ENCODE measurements at regions not wholly inside any gene's neighbourhood (a gene's known extent, or its start where the extent isn't known, plus 50 kb on each side); places are given as distances from the start of the nearest gene placed in this dataset.

DNA sequence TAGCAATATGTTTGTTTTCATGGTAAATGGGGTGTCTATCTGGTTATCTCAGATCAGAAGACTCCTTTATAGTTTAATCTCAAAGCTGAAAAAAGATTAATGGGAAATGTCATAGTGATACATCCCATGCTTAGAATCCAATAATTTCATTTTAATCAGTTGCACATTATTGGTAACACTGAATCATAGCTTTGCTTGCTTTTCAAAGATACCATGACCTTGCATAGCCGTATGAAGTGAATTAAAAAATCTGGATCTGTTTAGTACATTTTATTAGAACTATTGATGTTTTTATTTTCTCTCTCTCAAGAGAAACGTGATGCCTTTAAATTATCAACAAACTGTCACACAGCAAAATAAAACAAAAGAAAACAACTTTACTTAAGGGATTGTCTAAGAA, 506.7 kb upstream of the SGO1 start:
- TF ChIP-seq, protein P1, sequence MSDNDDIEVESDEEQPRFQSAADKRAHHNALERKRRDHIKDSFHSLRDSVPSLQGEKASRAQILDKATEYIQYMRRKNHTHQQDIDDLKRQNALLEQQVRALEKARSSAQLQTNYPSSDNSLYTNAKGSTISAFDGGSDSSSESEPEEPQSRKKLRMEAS (IDR thresholded peaks at IDR 0.05; ENCODE audit: low read depth, low read length), result no peak
- TF ChIP-seq POLR2A (IDR thresholded peaks at IDR 0.05; ENCODE audit: extremely low read depth, insufficient read length) (no peak), MYC (IDR thresholded peaks at IDR 0.05; ENCODE audit: low read depth, low read length) (no peak)
- TF ChIP-seq, protein P2, sequence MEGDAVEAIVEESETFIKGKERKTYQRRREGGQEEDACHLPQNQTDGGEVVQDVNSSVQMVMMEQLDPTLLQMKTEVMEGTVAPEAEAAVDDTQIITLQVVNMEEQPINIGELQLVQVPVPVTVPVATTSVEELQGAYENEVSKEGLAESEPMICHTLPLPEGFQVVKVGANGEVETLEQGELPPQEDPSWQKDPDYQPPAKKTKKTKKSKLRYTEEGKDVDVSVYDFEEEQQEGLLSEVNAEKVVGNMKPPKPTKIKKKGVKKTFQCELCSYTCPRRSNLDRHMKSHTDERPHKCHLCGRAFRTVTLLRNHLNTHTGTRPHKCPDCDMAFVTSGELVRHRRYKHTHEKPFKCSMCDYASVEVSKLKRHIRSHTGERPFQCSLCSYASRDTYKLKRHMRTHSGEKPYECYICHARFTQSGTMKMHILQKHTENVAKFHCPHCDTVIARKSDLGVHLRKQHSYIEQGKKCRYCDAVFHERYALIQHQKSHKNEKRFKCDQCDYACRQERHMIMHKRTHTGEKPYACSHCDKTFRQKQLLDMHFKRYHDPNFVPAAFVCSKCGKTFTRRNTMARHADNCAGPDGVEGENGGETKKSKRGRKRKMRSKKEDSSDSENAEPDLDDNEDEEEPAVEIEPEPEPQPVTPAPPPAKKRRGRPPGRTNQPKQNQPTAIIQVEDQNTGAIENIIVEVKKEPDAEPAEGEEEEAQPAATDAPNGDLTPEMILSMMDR (IDR thresholded peaks at IDR 0.05; ENCODE audit: low read depth, low read length), result no peak

All from NB4 (cell line).